Common myeloid progenitor, CD34-positive (primary cell): ENCODE measurements at regions not wholly inside any gene's neighbourhood (a gene's known extent, or its start where the extent isn't known, plus 50 kb on each side); places are given as distances from the start of the nearest gene placed in this dataset.

ENCODE experiments used
- CTCF ChIA-PET: fragments of 350-600 bp; sonication (Branson Sonifier 250); formaldehyde crosslinking; loops from one replicate; lab custom pipeline; 2021; ENCODE audit warnings: antibody characterized with exemption; lab: Charles Lee
- POLR2A ChIA-PET: fragments of 350-600 bp; sonication (Branson Sonifier 250); formaldehyde crosslinking; loops from one replicate; lab custom pipeline; 2021; ENCODE audit warnings: antibody characterized with exemption; lab: Charles Lee
- DNase-seq, 3 donors: peaks; one replicate each; pipeline versions ENCODE4 v3.0.0 to v3.0.0-alpha.2; 2013
- H3K27ac ChIP-seq, 2 experiments: 1 replicate in 1 of 2; 2 replicates in 1 of 2; pipeline ENCODE4 v1.7.0; 2013; ENCODE audit warnings: inconsistent platforms in 2 of 2, low read length in 2 of 2, mild to moderate bottlenecking in 2 of 2, low read depth in 1 of 2, moderate library complexity in 1 of 2; ENCODE audit not compliant: severe bottlenecking in 2 of 2, insufficient read depth in 1 of 2, poor library complexity in 1 of 2
- H3K27me3 ChIP-seq, 5 experiments: replicated peaks in 2 of 5; 1 replicate in 3 of 5; 2 replicates in 2 of 5; pipeline versions ENCODE4 v1.6.1 to v1.7.0; 2013; ENCODE audit warnings: low read length in 4 of 5, mild to moderate bottlenecking in 2 of 5, moderate library complexity in 2 of 5, inconsistent platforms in 1 of 5; ENCODE audit not compliant: insufficient read depth in 5 of 5, control insufficient read depth in 4 of 5
- H3K36me3 ChIP-seq, 4 experiments: 1 replicate in 2 of 4; 2 replicates in 2 of 4; pipeline versions ENCODE4 v1.6.1 to v1.7.0; 2013; ENCODE audit warnings: low read length in 3 of 4, control low read depth in 1 of 4, mild to moderate bottlenecking in 1 of 4; ENCODE audit not compliant: control insufficient read depth in 4 of 4, insufficient read depth in 4 of 4
- H3K4me1 ChIP-seq, 4 experiments: 1 replicate in 3 of 4; 2 replicates in 1 of 4; pipeline versions ENCODE4 v1.6.1 to v1.7.1; 2013; ENCODE audit warnings: low read length in 3 of 4, mild to moderate bottlenecking in 3 of 4, control low read depth in 1 of 4, inconsistent platforms in 1 of 4, moderate library complexity in 1 of 4; ENCODE audit not compliant: control insufficient read depth in 4 of 4, insufficient read depth in 4 of 4; ENCODE audit errors: control extremely low read depth in 1 of 4
- H3K4me3 ChIP-seq, 7 experiments: 1 replicate in 4 of 7; 2 replicates in 3 of 7; pipeline versions ENCODE4 v1.5.1 to v1.7.0; 2013; ENCODE audit warnings: mild to moderate bottlenecking in 7 of 7, low read length in 6 of 7, moderate library complexity in 6 of 7, inconsistent platforms in 2 of 7, low read depth in 2 of 7, control low read depth in 1 of 7; ENCODE audit not compliant: insufficient read depth in 4 of 7, control insufficient read depth in 1 of 7; ENCODE audit errors: extremely low read depth in 1 of 7
- H3K9me3 ChIP-seq, 5 experiments: 1 replicate in 4 of 5; 2 replicates in 1 of 5; pipeline versions ENCODE4 v1.6.1 to v1.7.1; 2013; ENCODE audit warnings: low read length in 4 of 5, mild to moderate bottlenecking in 2 of 5, inconsistent platforms in 1 of 5, low read depth in 1 of 5, moderate library complexity in 1 of 5; ENCODE audit not compliant: control insufficient read depth in 4 of 5, insufficient read depth in 2 of 5; ENCODE audit errors: control extremely low read depth in 1 of 5
- WGBS: methylation state at CpG from one replicate; pipeline ENCODE4 v1.1.5; 2013; ENCODE audit not compliant: insufficient coverage; 5-methylcytosine and 5-hydroxymethylcytosine counted together

GRCh38 chr16:51009359-51009758 lies 141.7 kb downstream of the SALL1 start:
- Histone ChIP-seq H3K9me3 (peaks cover 0 to 13% (median 5%) of the 10 kb centered on the region in 5 experiments), H3K27me3 (peaks cover 0 to 12% (median 0%) of the 10 kb centered on the region in 5 experiments), H3K36me3 (no peaks in the 10 kb centered on the region), H3K27ac (no peak overlapping the region), H3K4me1 (no peaks in the 10 kb centered on the region), H3K4me3 (no peak overlapping the region)
- CTCF ChIA-PET = no interaction called here
- no peak for DNase-seq
- POLR2A ChIA-PET = no interaction called here
- 95% methylated on average over 2 of the region's 3 CpGs for WGBS

GRCh38 chr16:51008607-51009006 lies 142.5 kb downstream of the SALL1 start:
- H3K27ac ChIP-seq = no peak overlapping the region
- POLR2A ChIA-PET = no interaction called here

GRCh38 chr16:51008037-51008436 lies 143.0 kb downstream of the SALL1 start:
- peaks cover 0 to 13% (median 5%) of the 10 kb centered on the region in 5 experiments for H3K9me3 ChIP-seq
- no peaks in the 10 kb centered on the region for H3K4me1 ChIP-seq
- 92% methylated on average over 1 of the region's 1 CpG for WGBS
- ChIA-PET POLR2A (no interaction called here), CTCF (no interaction called here)
- H3K4me3 ChIP-seq = no peak overlapping the region
- H3K36me3 ChIP-seq = no peaks in the 10 kb centered on the region
- H3K27ac ChIP-seq = no peak overlapping the region
- no peak for DNase-seq
- peaks cover 0 to 11% (median 0%) of the 10 kb centered on the region in 5 experiments for H3K27me3 ChIP-seq

More at GRCh38 chr16:51008607-51009006, 142.5 kb downstream of the SALL1 start:
- Histone ChIP-seq H3K9me3 (peaks cover 0 to 13% (median 5%) of the 10 kb centered on the region in 5 experiments), H3K36me3 (no peaks in the 10 kb centered on the region), H3K4me3 (no peak overlapping the region), H3K27me3 (peaks cover 0 to 13% (median 0%) of the 10 kb centered on the region in 5 experiments), H3K4me1 (no peaks in the 10 kb centered on the region)
- 96% methylated on average over 5 of the region's 6 CpGs for WGBS
- CTCF ChIA-PET = no interaction called here
- DNase-seq = no peak

- DNase-seq = no peak
- POLR2A ChIA-PET = no interaction called here
- 92% methylated on average over 4 of the region's 5 CpGs for WGBS
- H3K4me1 ChIP-seq = no peaks in the 10 kb centered on the region
- CTCF ChIA-PET = no interaction called here
- no peak overlapping the region for H3K4me3 ChIP-seq
- H3K27me3 ChIP-seq = peaks cover 0 to 7% (median 3%) of the 10 kb centered on the region in 5 experiments
- no peaks in the 10 kb centered on the region for H3K36me3 ChIP-seq
- H3K27ac ChIP-seq = no peak overlapping the region
- peaks cover 0 to 8% (median 2%) of the 10 kb centered on the region in 5 experiments for H3K9me3 ChIP-seq
These were observed 147.1 kb downstream of the SALL1 start for GRCh38 chr16:51003850-51004566.

GRCh38 chr16:51002881-51003490 lies 148.1 kb downstream of the SALL1 start:
- Histone ChIP-seq H3K36me3 (no peaks in the 10 kb centered on the region), H3K9me3 (peaks cover 0 to 8% (median under 1%) of the 10 kb centered on the region in 5 experiments), H3K27me3 (peaks cover 0 to 10% (median 3%) of the 10 kb centered on the region in 5 experiments), H3K4me3 (no peak overlapping the region), H3K4me1 (no peaks in the 10 kb centered on the region), H3K27ac (no peak overlapping the region)
- WGBS = 27% methylated on average over 4 of the region's 7 CpGs
- ChIA-PET POLR2A (no interaction called here), CTCF (no interaction called here)
- no peak for DNase-seq

- POLR2A ChIA-PET = no interaction called here
- no peaks in the 10 kb centered on the region for H3K4me1 ChIP-seq
- H3K27me3 ChIP-seq = peaks cover 0 to 12% (median 4%) of the 10 kb centered on the region in 5 experiments
- H3K36me3 ChIP-seq = no peaks in the 10 kb centered on the region
- CTCF ChIA-PET = no interaction called here
- 93% methylated on average over 5 of the region's 7 CpGs for WGBS
- no peak overlapping the region for H3K27ac ChIP-seq
- DNase-seq = no peak
- no peaks in the 10 kb centered on the region for H3K9me3 ChIP-seq
- H3K4me3 ChIP-seq = no peak overlapping the region
These were observed 151.9 kb downstream of the SALL1 start for GRCh38 chr16:50999181-50999580.

- no peak for DNase-seq
- H3K36me3 ChIP-seq = no peaks in the 10 kb centered on the region
- CTCF ChIA-PET = no interaction called here
- H3K9me3 ChIP-seq = no peaks in the 10 kb centered on the region
- peaks cover 0 to 12% (median 6%) of the 10 kb centered on the region in 5 experiments for H3K27me3 ChIP-seq
- no peak overlapping the region for H3K4me3 ChIP-seq
- H3K4me1 ChIP-seq = no peaks in the 10 kb centered on the region
- 100% methylated on average over 1 of the region's 2 CpGs for WGBS
- POLR2A ChIA-PET = no interaction called here
- H3K27ac ChIP-seq = no peak overlapping the region
These were observed 152.7 kb downstream of the SALL1 start for GRCh38 chr16:50998411-50998810.
